ENCODE measurements at regions not wholly inside any gene's neighbourhood (a gene's known extent, or its start where the extent isn't known, plus 50 kb on each side); places are given as distances from the start of the nearest gene placed in this dataset.

DNA sequence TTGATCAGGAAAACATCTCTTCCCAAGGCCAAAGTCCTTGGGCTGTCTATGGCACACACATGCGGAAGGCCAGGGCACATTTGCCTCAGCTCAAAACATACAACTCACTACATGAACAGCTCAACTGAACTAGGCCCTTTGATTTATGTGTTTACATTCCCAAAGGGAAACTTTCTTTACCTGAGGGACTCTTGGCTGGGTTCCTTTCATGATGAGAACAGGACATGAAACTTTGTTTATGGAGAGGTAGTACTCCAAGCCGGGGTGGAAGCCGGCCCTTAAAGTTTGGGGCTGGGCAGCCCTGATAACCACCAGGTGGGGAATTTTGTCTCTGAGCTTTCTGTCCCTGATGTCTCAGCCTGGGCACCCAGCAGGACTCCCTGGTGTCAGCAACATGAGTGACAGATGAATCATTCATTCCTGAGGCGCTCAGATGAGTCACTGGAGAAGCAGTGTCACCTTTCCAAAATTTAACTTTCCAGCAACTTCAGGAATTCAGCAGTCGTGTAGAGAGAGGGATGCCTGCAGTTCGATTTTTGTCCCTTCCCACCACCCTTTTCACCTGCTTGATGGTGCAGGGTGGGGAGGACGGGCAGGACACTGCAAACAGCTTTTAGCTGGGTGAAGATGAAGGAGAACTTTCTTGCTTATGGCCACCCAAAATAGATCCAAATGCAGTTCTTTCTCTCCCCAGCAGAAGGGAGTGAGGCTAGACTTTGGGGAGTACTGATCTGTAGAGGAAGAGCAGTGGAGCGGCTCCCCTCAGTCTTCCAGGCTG lies 331.6 kb downstream of the DYSF start:
- Histone ChIP-seq H3K27me3 (replicated peaks in 1 of 2; ENCODE audit: control insufficient read depth in 2 of 2, insufficient read depth in 2 of 2, low read length in 1 of 2) (peaks cover 0 to 1% of the 10 kb centered on the region in 2 experiments; a peak in 2 of 4 replicates), H2AFZ (ENCODE audit: control insufficient read depth, low read depth, low read length) (no peak overlapping the region), H3K9me3 (replicated peaks; ENCODE audit: control insufficient read depth, insufficient read depth, low read length) (no peaks in the 10 kb centered on the region), H3K36me3 (ENCODE audit: control insufficient read depth in 2 of 2, insufficient read depth in 2 of 2, low read length in 1 of 2) (no peaks in the 10 kb centered on the region), H3K4me2 (ENCODE audit: control insufficient read depth, insufficient read depth) (no peak overlapping the region), H3K4me1 (ENCODE audit: control insufficient read depth, insufficient read depth, low read length) (no peaks in the 10 kb centered on the region), H3K4me3 (no peak overlapping the region), H3K9ac (ENCODE audit: control insufficient read depth, insufficient read depth, low read length) (no peak overlapping the region), H4K20me1 (ENCODE audit: control insufficient read depth, insufficient read depth) (no peaks in the 10 kb centered on the region), H3K27ac (ENCODE audit: control insufficient read depth, insufficient read depth) (no peak overlapping the region), H3K79me2 (ENCODE audit: control insufficient read depth, insufficient read depth, low read length) (no peaks in the 10 kb centered on the region)
- WGBS (ENCODE audit: insufficient coverage, insufficient replicate concordance, low lambda C conversion rate, missing lambda C conversion rate), result 21% methylated on average over 8 of the region's 8 CpGs
- BruUV-seq (replicated peaks), result no TSS peak
- in situ Hi-C loops (cut with MboI), result no loop called here
- DNase-seq (ENCODE audit: low read depth, low spot score), result no peak
- RAD21 ChIA-PET (ENCODE audit: unreplicated experiment), result no interaction called here
- no peak for FAIRE-seq
- POLR2A ChIA-PET, result no interaction called here
- intact Hi-C loops (cut with micrococcal nuclease; ENCODE audit: unreplicated experiment), result no loop called here
- TF ChIP-seq ZNF24 (IDR thresholded peaks at IDR 0.05), result no peak
- TF ChIP-seq POLR2AphosphoS5 (IDR thresholded peaks at IDR 0.05; ENCODE audit: low read length), result no peak
- TF ChIP-seq, protein P1, sequence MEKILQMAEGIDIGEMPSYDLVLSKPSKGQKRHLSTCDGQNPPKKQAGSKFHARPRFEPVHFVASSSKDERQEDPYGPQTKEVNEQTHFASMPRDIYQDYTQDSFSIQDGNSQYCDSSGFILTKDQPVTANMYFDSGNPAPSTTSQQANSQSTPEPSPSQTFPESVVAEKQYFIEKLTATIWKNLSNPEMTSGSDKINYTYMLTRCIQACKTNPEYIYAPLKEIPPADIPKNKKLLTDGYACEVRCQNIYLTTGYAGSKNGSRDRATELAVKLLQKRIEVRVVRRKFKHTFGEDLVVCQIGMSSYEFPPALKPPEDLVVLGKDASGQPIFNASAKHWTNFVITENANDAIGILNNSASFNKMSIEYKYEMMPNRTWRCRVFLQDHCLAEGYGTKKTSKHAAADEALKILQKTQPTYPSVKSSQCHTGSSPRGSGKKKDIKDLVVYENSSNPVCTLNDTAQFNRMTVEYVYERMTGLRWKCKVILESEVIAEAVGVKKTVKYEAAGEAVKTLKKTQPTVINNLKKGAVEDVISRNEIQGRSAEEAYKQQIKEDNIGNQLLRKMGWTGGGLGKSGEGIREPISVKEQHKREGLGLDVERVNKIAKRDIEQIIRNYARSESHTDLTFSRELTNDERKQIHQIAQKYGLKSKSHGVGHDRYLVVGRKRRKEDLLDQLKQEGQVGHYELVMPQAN (conservative IDR thresholded peaks at IDR 0.05), result no peak
- no peak for TF ChIP-seq DPF2 (IDR thresholded peaks at IDR 0.05)
- no peak for ATAC-seq
- SMC1A ChIA-PET (ENCODE audit: uncharacterized antibody, unreplicated experiment), result no interaction called here
- CTCF ChIA-PET, result no interaction called here

DNA sequence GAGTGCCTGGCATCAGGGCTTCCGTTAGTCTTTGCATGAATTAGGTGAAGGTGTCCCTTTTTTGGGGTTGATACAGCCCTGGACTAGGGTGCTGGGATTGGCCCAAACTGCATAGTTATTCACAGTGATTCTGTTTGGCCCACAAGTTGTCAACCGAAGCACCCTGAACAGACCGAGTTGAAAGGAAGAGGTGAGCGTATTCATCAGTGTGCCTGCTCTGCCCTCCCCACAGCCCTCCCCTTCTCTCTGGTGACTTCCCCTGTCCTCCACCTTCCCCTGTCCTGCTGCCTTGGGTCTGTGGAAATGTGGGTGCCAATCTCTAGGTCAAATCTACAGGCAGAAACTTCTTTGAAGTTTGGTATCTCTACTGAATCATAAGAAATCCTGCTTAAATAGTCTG lies 330.5 kb downstream of the DYSF start:
- no peaks in the 10 kb centered on the region for H3K79me2 ChIP-seq (ENCODE audit: control insufficient read depth, insufficient read depth, low read length)
- no peak overlapping the region for H3K4me3 ChIP-seq
- no TSS peak for BruUV-seq (replicated peaks)
- intact Hi-C loops (cut with micrococcal nuclease; ENCODE audit: unreplicated experiment) (no loop called here), in situ Hi-C loops (cut with MboI) (no loop called here)
- H2AFZ ChIP-seq (ENCODE audit: control insufficient read depth, low read depth, low read length), result no peak overlapping the region
- H4K20me1 ChIP-seq (ENCODE audit: control insufficient read depth, insufficient read depth), result no peaks in the 10 kb centered on the region
- WGBS (ENCODE audit: insufficient coverage, insufficient replicate concordance, low lambda C conversion rate, missing lambda C conversion rate), result 24% methylated on average over 4 of the region's 4 CpGs
- DNase-seq (ENCODE audit: low read depth, low spot score) (no peak), ATAC-seq (no peak), FAIRE-seq (no peak)
- no peaks in the 10 kb centered on the region for H3K9me3 ChIP-seq (replicated peaks; ENCODE audit: control insufficient read depth, insufficient read depth, low read length)
- H3K36me3 ChIP-seq (ENCODE audit: control insufficient read depth in 2 of 2, insufficient read depth in 2 of 2, low read length in 1 of 2), result no peaks in the 10 kb centered on the region
- ChIA-PET CTCF (no interaction called here), POLR2A (no interaction called here), RAD21 (ENCODE audit: unreplicated experiment) (no interaction called here), SMC1A (ENCODE audit: uncharacterized antibody, unreplicated experiment) (no interaction called here)
- H3K4me1 ChIP-seq (ENCODE audit: control insufficient read depth, insufficient read depth, low read length), result no peaks in the 10 kb centered on the region
- no peak for TF ChIP-seq SMC3 (IDR thresholded peaks at IDR 0.05; ENCODE audit: borderline replicate concordance, low read length)
- no peak for TF ChIP-seq RBBP5 (conservative IDR thresholded peaks at IDR 0.05)
- no peak for TF ChIP-seq MEF2B (IDR thresholded peaks at IDR 0.05; ENCODE audit: partially characterized antibody, poor library complexity, severe bottlenecking)
- TF ChIP-seq JUND (IDR thresholded peaks at IDR 0.05; ENCODE audit: low read depth, low read length), result no peak
- no peak for TF ChIP-seq JUNB (IDR thresholded peaks at IDR 0.05)
- no peak for TF ChIP-seq MEF2A (IDR thresholded peaks at IDR 0.05; ENCODE audit: insufficient read depth, low read depth, low read length)
- TF ChIP-seq MTA2 (IDR thresholded peaks at IDR 0.05; ENCODE audit: low read depth), result no peak
- no peak for TF ChIP-seq RUNX3 (IDR thresholded peaks at IDR 0.05; ENCODE audit: low read length)
- no peak for TF ChIP-seq NFIC (IDR thresholded peaks at IDR 0.05; ENCODE audit: low read depth, low read length)
- H3K9ac ChIP-seq (ENCODE audit: control insufficient read depth, insufficient read depth, low read length), result no peak overlapping the region
- no peak overlapping the region for H3K27ac ChIP-seq (ENCODE audit: control insufficient read depth, insufficient read depth)
- peaks cover 0 to 1% of the 10 kb centered on the region in 2 experiments; a peak in 2 of 4 replicates for H3K27me3 ChIP-seq (replicated peaks in 1 of 2; ENCODE audit: control insufficient read depth in 2 of 2, insufficient read depth in 2 of 2, low read length in 1 of 2)
- H3K4me2 ChIP-seq (ENCODE audit: control insufficient read depth, insufficient read depth), result no peak overlapping the region

All from GM12878 (cell line).